OCI-LY3 (cell line): ENCODE measurements at regions not wholly inside any gene's neighbourhood (a gene's known extent, or its start where the extent isn't known, plus 50 kb on each side); places are given as distances from the start of the nearest gene placed in this dataset.

ENCODE experiments used
- CTCF ChIP-seq: fragments of 200-600, 300-600 bp; sonication (generic); IDR thresholded peaks from 2 replicates; pipeline ENCODE4 v1.5.1; 2014; ENCODE audit warnings: antibody characterized with exemption, low read length, low read depth
- EZH2phosphoT487 ChIP-seq: fragments of 200-600 bp; shearing (Covaris generic); IDR thresholded peaks from 2 replicates; pipeline ENCODE4 v1.6.1; 2018; ENCODE audit warnings: antibody characterized with exemption, mixed run types, low read depth

GRCh38 chr9:84216151-84216550, 124.4 kb downstream of the SLC28A3 start:
- no peak for TF ChIP-seq CTCF
- TF ChIP-seq EZH2phosphoT487, result no peak
